Tibial nerve (tissue), 4 donors: ENCODE measurements at regions not wholly inside any gene's neighbourhood (a gene's known extent, or its start where the extent isn't known, plus 50 kb on each side); places are given as distances from the start of the nearest gene placed in this dataset.

ENCODE experiments used
- DNase-seq, 2 donors: peaks; one replicate each; pipeline ENCODE4 v3.0.0-alpha.2; 2019; ENCODE audit warnings: low spot score in 2 of 2
- H3K27ac ChIP-seq, 4 donors: fragments of 200-600 bp; sonication (generic) in 3 of 4; one replicate each; pipeline ENCODE4 v1.5.1; 2017 to 2019; ENCODE audit warnings: mild to moderate bottlenecking in 1 of 4
- H3K27me3 ChIP-seq, 2 donors: fragments of 200-600 bp; sonication (generic) in 1 of 2; one replicate each; pipeline versions ENCODE4 v1.5.1 to v1.6.0; 2017 to 2019
- H3K36me3 ChIP-seq, 3 donors: fragments of 200-600 bp; sonication (generic); one replicate each; pipeline ENCODE4 v1.5.1; 2018 to 2019
- H3K4me1 ChIP-seq, 4 donors: fragments of 200-600 bp; sonication (generic) in 3 of 4; one replicate each; pipeline ENCODE4 v1.5.1; 2017 to 2019
- H3K4me3 ChIP-seq, 4 donors: fragments of 200-600 bp; sonication (generic) in 3 of 4; one replicate each; pipeline ENCODE4 v1.5.1; 2017 to 2019; ENCODE audit warnings: mild to moderate bottlenecking in 1 of 4, moderate library complexity in 1 of 4
- H3K9me3 ChIP-seq, 4 donors: fragments of 200-600 bp; sonication (generic) in 3 of 4; one replicate each; pipeline ENCODE4 v1.5.1; 2017 to 2019
- EP300 ChIP-seq, 2 donors: sonication (generic); formaldehyde crosslinking; IDR thresholded peaks; one replicate each; pipeline ENCODE4 v1.6.1; 2017; ENCODE audit warnings: antibody characterized with exemption in 2 of 2, mild to moderate bottlenecking in 1 of 2
- POLR2A ChIP-seq, 2 donors: fragments of 450-650 bp; IDR thresholded peaks; one replicate each; pipeline ENCODE4 v1.6.1; 2017; ENCODE audit warnings: antibody characterized with exemption in 2 of 2, mild to moderate bottlenecking in 2 of 2, moderate library complexity in 2 of 2
- WGBS, 2 donors: methylation state at CpG; one replicate each; pipeline ENCODE4 v1.1.5; 2018; 5-methylcytosine and 5-hydroxymethylcytosine counted together
- TF ChIP-seq, protein P1 (sequence below), 5 experiments: fragments of 200-600 bp in 3 of 5; fragments of 450-650 bp in 2 of 5; sonication (generic) in 3 of 5; IDR thresholded peaks; one replicate each; pipeline ENCODE4 v1.5.1; 2016 to 2019; ENCODE audit warnings: antibody characterized with exemption in 5 of 5, mild to moderate bottlenecking in 3 of 5, moderate library complexity in 2 of 5

DNA sequence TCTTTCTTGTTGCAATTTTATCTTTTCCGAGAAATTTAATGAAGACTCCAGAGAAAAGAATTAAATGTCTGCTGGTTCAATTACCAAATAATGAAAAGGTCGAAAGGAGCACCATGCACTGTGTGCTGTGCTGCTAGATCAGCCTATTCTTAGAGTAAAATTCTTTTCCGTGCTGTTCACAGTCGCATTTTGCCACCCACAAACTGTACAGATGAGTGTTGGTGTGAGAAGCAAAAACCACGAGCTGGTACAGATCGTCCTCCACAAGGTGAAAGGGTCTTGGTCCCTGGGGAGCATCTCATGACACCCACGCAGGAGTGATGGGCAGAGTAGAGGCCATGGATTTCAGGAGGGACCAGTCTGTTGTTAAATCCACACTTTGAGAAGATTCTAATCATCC is 143.8 kb upstream of the PUM3 start:
- Histone ChIP-seq H3K4me1 (no peaks in the 10 kb centered on the region), H3K4me3 (no peak overlapping the region), H3K9me3 (no peaks in the 10 kb centered on the region), H3K27me3 (no peaks in the 10 kb centered on the region), H3K36me3 (no peaks in the 10 kb centered on the region), H3K27ac (no peak overlapping the region)
- no peak for DNase-seq
- WGBS, 2 donors = 58 to 70% methylated on average over 7 of the region's 7 CpGs
- TF ChIP-seq EP300 (IDR thresholded peaks at IDR 0.05) (no peak), POLR2A (IDR thresholded peaks at IDR 0.05) (no peak)
- TF ChIP-seq, protein P1, sequence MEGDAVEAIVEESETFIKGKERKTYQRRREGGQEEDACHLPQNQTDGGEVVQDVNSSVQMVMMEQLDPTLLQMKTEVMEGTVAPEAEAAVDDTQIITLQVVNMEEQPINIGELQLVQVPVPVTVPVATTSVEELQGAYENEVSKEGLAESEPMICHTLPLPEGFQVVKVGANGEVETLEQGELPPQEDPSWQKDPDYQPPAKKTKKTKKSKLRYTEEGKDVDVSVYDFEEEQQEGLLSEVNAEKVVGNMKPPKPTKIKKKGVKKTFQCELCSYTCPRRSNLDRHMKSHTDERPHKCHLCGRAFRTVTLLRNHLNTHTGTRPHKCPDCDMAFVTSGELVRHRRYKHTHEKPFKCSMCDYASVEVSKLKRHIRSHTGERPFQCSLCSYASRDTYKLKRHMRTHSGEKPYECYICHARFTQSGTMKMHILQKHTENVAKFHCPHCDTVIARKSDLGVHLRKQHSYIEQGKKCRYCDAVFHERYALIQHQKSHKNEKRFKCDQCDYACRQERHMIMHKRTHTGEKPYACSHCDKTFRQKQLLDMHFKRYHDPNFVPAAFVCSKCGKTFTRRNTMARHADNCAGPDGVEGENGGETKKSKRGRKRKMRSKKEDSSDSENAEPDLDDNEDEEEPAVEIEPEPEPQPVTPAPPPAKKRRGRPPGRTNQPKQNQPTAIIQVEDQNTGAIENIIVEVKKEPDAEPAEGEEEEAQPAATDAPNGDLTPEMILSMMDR (IDR thresholded peaks at IDR 0.05) = no peak

- no peak overlapping the region for H3K4me3 ChIP-seq
- no peak overlapping the region for H3K27ac ChIP-seq
- TF ChIP-seq POLR2A (IDR thresholded peaks at IDR 0.05) = no peak
- no peak for TF ChIP-seq EP300 (IDR thresholded peaks at IDR 0.05)
- TF ChIP-seq, protein P1 (IDR thresholded peaks at IDR 0.05) = no peak
- no peak for DNase-seq
- WGBS, 2 donors = 91 to 100% methylated on average over 2 of the region's 2 CpGs
- H3K4me1 ChIP-seq = no peaks in the 10 kb centered on the region
- no peaks in the 10 kb centered on the region for H3K36me3 ChIP-seq
- no peaks in the 10 kb centered on the region for H3K9me3 ChIP-seq
- H3K27me3 ChIP-seq = no peaks in the 10 kb centered on the region
Observed at GRCh38 chr9:2985343-2985742, 141.4 kb upstream of the PUM3 start.

DNA sequence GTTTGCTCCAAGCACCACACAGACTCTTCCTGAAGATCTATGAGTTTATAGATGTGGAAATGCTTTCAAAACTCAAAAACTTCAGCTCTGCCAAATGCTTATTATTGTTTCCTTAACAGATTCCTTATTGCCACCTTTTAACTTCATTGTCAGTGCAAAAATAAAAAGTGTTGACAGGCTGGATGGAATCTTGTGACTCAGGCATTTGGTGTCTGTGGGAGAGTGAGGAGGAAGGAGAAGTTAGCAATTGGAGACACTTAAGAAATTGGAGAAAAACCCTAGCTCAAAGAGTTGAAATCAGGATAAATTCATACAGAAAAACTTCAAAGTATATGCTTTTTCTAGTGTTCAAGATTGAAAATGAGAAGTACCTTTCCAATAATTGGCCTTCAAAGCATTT is 140.6 kb upstream of the PUM3 start:
- Histone ChIP-seq H3K36me3 (no peaks in the 10 kb centered on the region), H3K4me3 (no peak overlapping the region), H3K4me1 (no peaks in the 10 kb centered on the region), H3K27ac (no peak overlapping the region), H3K27me3 (no peaks in the 10 kb centered on the region), H3K9me3 (no peaks in the 10 kb centered on the region)
- DNase-seq = no peak
- TF ChIP-seq POLR2A (IDR thresholded peaks at IDR 0.05) (no peak), EP300 (IDR thresholded peaks at IDR 0.05) (no peak)
- TF ChIP-seq, protein P1 (IDR thresholded peaks at IDR 0.05) = no peak

- Histone ChIP-seq H3K9me3 (no peaks in the 10 kb centered on the region), H3K36me3 (no peaks in the 10 kb centered on the region), H3K27me3 (no peaks in the 10 kb centered on the region), H3K4me3 (no peak overlapping the region), H3K27ac (no peak overlapping the region), H3K4me1 (no peaks in the 10 kb centered on the region)
- DNase-seq = no peak
- 85% methylated on average over 8 of the region's 8 CpGs for WGBS, 2 donors
- TF ChIP-seq, protein P1 (IDR thresholded peaks at IDR 0.05) = no peak
- TF ChIP-seq EP300 (IDR thresholded peaks at IDR 0.05) (no peak), POLR2A (IDR thresholded peaks at IDR 0.05) (no peak)
Observed at GRCh38 chr9:2979957-2980610, 136.2 kb upstream of the PUM3 start.

GRCh38 chr9:2972475-2972874 is 128.6 kb upstream of the PUM3 start:
- H3K4me3 ChIP-seq = no peak overlapping the region
- no peaks in the 10 kb centered on the region for H3K36me3 ChIP-seq
- peaks cover 0 to 38% (median 4%) of the 10 kb centered on the region in 4 donors for H3K9me3 ChIP-seq
- no peaks in the 10 kb centered on the region for H3K27me3 ChIP-seq
- no peaks in the 10 kb centered on the region for H3K4me1 ChIP-seq
- WGBS, 2 donors = 71 to 77% methylated on average over 2 of the region's 2 CpGs
- DNase-seq = no peak
- no peak overlapping the region for H3K27ac ChIP-seq
- TF ChIP-seq EP300 (IDR thresholded peaks at IDR 0.05) (no peak), POLR2A (IDR thresholded peaks at IDR 0.05) (no peak)
- TF ChIP-seq, protein P1 (IDR thresholded peaks at IDR 0.05) = no peak
